ENCODE measurements at regions not wholly inside any gene's neighbourhood (a gene's known extent, or its start where the extent isn't known, plus 50 kb on each side); places are given as distances from the start of the nearest gene placed in this dataset.

GRCh38 chr3:139201446-139202225, 142.2 kb upstream of the MRPS22 start (continued):
- peak in 1 of 3 experiments; percentile 64 for TF ChIP-seq YY1 (IDR thresholded peaks at IDR 0.05; ENCODE audit: borderline replicate concordance in 1 of 3, control insufficient read depth in 1 of 3, extremely low read depth in 1 of 3, insufficient read depth in 3 of 3, insufficient read length in 1 of 3, insufficient replicate concordance in 2 of 3, low read depth in 1 of 3, low read length in 2 of 3)
- TF ChIP-seq ZNF717 (CRISPR knock-in tag; IDR thresholded peaks at IDR 0.05), result no peak
- TF ChIP-seq PTTG1 (tag; IDR thresholded peaks at IDR 0.05; ENCODE audit: low read depth), result 0 out of 2 replicates have a peak, but pooled peaks have one; percentile 21
- no peak for TF ChIP-seq HNRNPLL (IDR thresholded peaks at IDR 0.05; ENCODE audit: low read depth, low read length, poor library complexity, severe bottlenecking)
- TF ChIP-seq ZNF57 (CRISPR knock-in tag; IDR thresholded peaks at IDR 0.05), result no peak
- no peak for TF ChIP-seq FOXJ2 (tag; IDR thresholded peaks at IDR 0.05)
- no peak for TF ChIP-seq XRCC4 (IDR thresholded peaks at IDR 0.05; ENCODE audit: extremely low read depth, insufficient read depth, insufficient read length)
- TF ChIP-seq ZBTB1 (CRISPR knock-in tag; IDR thresholded peaks at IDR 0.05; ENCODE audit: borderline replicate concordance, low read depth), result no peak
- no peak for TF ChIP-seq DDX20 (tag; IDR thresholded peaks at IDR 0.05; ENCODE audit: low read depth)
